HG03565 (cell line): ENCODE measurements at regions not wholly inside any gene's neighbourhood (a gene's known extent, or its start where the extent isn't known, plus 50 kb on each side); places are given as distances from the start of the nearest gene placed in this dataset.
"Not testable (repeated sequence)": the region's sequence is repeated elsewhere in the genome, so short reads cannot be mapped to it uniquely, and the experiment has no call there.

ENCODE experiments used
- ATAC-seq: cut with Tn5 transposase; IDR thresholded peaks from one replicate; pipeline ENCODE4 v1.9.1; 2021; ENCODE audit warnings: mild to moderate bottlenecking, moderate library complexity; ENCODE audit not compliant: unreplicated experiment

GRCh38 chr4:187389420-187389819 lies 606.2 kb upstream of the ZFP42 start:
- ATAC-seq = no peak

- no peak for ATAC-seq
Observed at GRCh38 chr4:187390646-187391045, 604.9 kb upstream of the ZFP42 start.

- ATAC-seq = no peak
Observed at GRCh38 chr4:187393531-187394344, 601.8 kb upstream of the ZFP42 start.

GRCh38 chr4:187396106-187396505 lies 599.5 kb upstream of the ZFP42 start:
- no peak for ATAC-seq

GRCh38 chr4:187408447-187408846 lies 587.1 kb upstream of the ZFP42 start:
- not testable (repeated sequence) for ATAC-seq

- no peak for ATAC-seq
Observed at GRCh38 chr4:187413564-187414358, 581.8 kb upstream of the ZFP42 start.

- ATAC-seq = no peak
Observed at GRCh38 chr4:187414716-187415115, 580.9 kb upstream of the ZFP42 start.

GRCh38 chr4:187415231-187415630 lies 580.3 kb upstream of the ZFP42 start:
- ATAC-seq = no peak

GRCh38 chr4:187416216-187416615 lies 579.4 kb upstream of the ZFP42 start:
- no peak for ATAC-seq

- ATAC-seq = no peak
Observed at GRCh38 chr4:187417721-187418120, 577.9 kb upstream of the ZFP42 start.

- ATAC-seq = no peak
Observed at GRCh38 chr4:187422655-187423054, 572.9 kb upstream of the ZFP42 start.

- ATAC-seq = no peak
Observed at GRCh38 chr4:187424636-187425035, 570.9 kb upstream of the ZFP42 start.

- no peak for ATAC-seq
Observed at GRCh38 chr4:187426511-187426910, 569.1 kb upstream of the ZFP42 start.

- ATAC-seq = no peak
Observed at GRCh38 chr4:187432310-187432709, 563.3 kb upstream of the ZFP42 start.

GRCh38 chr4:187433141-187433540 lies 562.4 kb upstream of the ZFP42 start:
- ATAC-seq = no peak

- ATAC-seq = no peak
Observed at GRCh38 chr4:187436251-187436650, 559.3 kb upstream of the ZFP42 start.

- ATAC-seq = no peak
Observed at GRCh38 chr4:187444061-187444460, 551.5 kb upstream of the ZFP42 start.

GRCh38 chr4:187449702-187450101 lies 545.9 kb upstream of the ZFP42 start:
- ATAC-seq = no peak

GRCh38 chr4:187451776-187452175 lies 543.8 kb upstream of the ZFP42 start:
- no peak for ATAC-seq

GRCh38 chr4:187460016-187460415 lies 535.6 kb upstream of the ZFP42 start:
- ATAC-seq = no peak

GRCh38 chr4:187464573-187464972 lies 531.0 kb upstream of the ZFP42 start:
- ATAC-seq = no peak

- ATAC-seq = no peak
Observed at GRCh38 chr4:187467224-187467623, 528.3 kb upstream of the ZFP42 start.
